ENCODE measurements at regions not wholly inside any gene's neighbourhood (a gene's known extent, or its start where the extent isn't known, plus 50 kb on each side); places are given as distances from the start of the nearest gene placed in this dataset.
A peak's percentile ranks its signal among the peaks of the same experiment; 100 is the strongest.
"Not testable (repeated sequence)": the region's sequence is repeated elsewhere in the genome, so short reads cannot be mapped to it uniquely, and the experiment has no call there.

DNA sequence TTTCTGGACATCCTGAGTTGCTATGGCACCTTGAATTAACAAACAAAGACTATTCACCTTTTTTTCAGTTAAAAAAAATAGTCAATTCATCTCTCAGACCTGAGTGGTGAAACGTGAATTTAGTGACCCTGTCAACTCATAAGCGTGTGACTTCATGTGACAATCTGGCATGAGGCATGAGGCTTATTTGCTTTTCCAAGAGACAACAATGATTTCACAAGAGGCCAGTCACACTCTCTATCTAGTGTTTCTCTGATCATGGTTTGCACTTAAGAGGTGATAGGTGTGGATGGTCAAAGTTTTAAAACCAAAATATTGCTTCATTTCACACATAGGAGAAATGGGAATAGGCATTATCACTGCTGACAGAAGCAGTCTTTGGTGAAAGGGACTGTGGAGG lies 559.6 kb upstream of the ACO1 start:
- no peak for DNase-seq

DNA sequence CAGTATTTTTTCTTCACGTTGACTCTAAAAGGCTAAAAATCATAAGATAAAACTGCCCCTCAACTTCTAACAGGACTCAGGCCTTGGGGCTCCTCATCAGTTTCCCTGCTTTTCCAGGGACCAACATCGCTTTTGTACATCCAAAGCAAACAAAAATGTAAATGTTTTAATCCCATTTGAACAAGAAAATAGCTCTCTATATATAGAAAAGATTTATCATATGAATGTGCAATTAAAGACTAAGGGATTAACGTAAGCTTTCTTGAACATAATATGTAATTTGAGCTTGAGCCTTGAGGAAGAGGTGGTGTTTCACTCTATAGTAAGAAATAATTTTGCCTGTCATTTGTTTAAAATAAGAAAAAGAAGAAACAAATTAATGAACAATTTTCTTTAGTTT lies 547.2 kb upstream of the ACO1 start:
- no peak for DNase-seq

DNA sequence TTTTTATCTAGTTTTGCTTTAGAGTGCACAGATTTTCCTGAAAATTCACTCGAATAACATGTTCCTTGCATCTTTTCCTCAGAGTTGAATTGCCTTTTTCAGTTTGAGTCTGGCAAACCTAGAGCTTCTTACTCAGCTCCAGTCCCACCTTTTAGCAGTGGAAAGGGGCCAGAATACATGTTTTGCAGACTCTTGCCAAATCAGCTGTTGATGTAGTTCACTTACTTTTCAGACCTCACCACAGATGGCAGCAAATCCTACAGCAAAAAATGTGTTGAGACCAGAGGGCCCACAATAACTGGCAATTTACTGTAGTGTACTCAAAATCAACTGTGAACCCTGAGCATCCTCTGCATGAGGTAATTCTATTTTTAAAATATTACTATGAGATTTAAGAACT lies 545.2 kb upstream of the ACO1 start:
- DNase-seq = peak; percentile 78

DNA sequence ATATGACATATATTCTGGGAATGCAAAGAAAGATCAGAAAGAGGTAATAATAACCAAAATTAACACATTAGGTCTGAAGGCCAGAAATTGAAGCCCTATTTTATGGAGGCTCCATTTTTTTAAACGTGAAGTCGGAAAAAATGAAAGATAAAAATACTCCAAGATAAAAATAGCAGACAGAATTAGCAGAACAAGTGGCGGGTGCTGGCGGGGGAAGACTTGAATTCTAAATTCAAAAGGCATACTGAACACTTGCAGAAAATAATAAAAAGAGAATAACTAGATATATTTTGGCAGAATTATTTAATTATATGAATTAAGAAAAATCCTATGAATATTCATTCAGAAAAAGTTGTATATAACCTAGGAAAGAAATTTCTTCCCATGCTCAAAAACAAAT lies 543.7 kb upstream of the ACO1 start:
- no peak for DNase-seq

DNA sequence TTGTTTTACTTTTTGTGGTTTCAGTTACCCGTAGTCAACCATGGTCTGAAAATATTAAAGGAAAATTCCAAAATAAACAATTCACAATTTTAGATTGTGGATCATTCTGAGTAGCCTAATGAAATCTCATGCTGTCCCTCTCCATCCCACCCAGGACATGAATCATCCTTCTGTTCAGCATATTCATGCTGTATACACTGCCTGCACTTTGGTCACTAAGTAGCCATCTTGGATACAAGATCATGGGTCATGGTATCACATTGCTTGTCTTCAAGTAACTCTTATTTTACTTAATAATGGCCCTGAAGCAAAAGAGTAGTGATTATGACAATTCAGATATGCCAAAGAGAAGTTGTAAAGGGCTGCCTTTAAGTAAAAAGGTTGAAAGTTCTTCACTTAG lies 536.5 kb upstream of the ACO1 start:
- DNase-seq = no peak

DNA sequence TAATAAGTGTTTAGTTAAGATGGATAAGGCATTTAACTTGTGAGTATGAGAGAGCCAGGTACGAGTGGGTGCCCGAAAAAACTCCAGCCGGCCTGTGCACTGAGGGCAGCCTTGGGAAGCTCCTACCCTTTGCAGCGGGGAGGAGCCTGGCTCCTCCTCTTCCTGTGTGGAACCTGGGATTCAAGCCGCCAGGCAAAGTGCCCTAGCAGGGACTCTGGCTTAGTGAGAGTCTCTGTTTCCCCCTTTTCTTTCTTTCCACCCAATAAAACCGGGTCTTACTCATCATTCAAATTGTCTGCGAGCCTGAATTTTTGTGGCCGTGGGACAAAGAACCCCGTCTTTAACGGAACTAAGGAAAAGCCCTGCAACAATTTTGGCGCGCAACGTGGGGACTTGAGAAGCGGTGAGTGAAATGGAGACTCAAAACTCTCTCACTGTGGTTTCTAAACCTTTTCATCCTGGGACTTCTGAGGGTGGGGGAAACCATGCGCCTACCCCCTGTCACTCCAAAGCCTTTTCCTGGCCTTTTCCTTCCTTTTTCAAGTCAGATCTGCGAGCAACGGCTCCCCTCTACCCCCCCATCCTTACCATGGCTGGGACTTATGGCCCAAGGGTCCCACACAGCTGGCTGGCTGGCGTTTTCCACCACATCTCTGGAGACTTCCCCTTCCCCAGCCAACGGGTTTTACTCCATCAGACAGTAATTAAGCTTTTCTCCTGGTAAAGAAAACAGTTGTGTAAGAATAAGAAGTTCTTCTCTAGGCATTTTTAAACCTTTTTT lies 535.7 kb upstream of the ACO1 start:
- DNase-seq = no peak

DNA sequence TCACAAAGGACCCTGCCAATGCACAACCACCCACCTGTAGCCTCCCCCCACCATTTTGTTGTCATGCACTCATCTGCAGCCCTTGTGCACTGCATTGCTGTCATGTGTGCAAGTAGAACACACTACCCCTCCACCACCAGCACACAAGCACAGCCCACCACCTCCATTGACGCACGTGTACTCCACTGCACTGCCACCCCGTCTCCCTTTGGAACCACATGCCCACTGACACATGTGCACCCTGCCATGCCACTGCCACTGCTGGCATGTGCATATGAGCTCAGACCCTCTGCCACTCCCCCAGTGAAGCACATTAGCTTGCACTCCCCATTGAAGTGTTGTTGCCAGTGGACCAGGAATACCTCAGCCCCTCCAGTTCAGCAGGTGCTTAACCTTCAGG lies 530.3 kb upstream of the ACO1 start:
- no peak for DNase-seq

DNA sequence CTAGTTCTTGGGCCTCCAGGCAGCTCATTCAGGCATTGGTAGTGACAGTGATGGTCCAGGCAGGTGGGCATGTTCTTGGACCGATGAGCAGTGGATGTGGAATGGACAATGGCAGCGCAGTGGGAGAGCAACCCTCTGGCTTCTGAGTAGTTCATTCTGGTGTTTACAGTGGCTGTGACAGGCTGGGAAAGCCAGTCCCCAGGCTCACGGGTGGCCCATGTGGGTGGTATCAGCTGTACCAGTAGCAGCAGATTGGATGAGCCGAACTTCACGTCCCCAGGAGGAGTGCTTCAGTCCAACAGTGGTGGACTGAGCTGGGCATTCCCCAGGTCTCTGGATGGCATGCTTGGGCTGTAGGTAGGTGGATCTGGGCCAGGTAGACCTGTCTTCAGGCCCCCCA lies 515.6 kb upstream of the ACO1 start:
- no peak for DNase-seq

DNA sequence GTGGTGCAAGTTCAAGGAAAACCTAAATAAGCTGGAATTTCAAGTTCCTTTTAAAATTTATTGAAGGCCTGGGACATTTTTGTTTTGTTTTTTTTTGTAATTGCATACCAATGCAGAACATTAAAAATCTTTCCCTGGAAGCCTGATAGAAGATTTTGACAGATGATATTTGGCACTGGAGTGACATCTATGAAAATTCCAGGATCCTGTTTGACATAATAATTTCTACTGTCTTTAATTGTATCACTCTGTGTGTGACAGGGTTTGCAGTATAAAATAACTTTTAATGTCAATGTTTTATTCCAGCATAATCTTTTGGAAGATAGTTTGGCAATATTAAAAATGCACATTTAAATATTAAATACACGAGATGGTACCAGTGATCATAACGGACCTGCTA lies 514.2 kb upstream of the ACO1 start:
- no peak for DNase-seq

DNA sequence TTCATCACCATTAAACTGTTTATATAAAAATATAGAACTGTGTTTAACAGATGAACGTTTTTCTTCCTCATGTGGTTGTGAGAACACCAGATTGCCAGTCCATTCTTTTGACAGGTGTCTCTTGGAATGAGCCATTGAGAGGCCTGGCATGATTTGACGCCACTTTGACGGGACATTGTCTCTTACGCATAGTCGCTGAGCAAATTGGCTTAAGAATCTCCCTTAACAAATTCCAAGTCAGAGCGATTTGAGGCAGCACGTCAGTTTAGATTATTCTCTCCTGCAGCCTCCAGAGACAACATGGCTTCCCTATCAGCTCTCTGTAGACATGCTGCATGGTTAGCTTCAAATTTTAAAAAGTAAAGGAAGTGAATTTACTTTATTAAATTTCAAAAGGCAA lies 510.7 kb upstream of the ACO1 start:
- no peak for DNase-seq

DNA sequence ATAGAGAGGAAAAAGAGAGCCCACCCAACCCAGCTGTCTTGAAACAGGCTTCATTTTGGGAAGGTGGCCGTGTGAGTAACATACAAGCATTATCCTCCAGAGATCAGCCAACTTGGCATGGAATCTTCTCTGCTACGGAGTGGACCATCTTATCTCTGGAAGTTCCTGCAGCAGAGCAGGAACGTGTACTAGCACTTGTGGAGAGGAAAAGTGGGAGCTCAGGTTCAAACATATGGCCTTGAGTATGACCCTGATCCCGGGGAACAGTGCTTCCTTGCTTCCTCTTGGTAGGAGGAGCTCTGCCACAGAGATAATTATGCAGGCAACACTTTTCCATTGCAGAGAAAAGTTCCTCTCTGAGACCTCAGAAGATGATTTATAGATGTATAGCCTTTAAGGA lies 490.4 kb upstream of the ACO1 start:
- DNase-seq = no peak

DNA sequence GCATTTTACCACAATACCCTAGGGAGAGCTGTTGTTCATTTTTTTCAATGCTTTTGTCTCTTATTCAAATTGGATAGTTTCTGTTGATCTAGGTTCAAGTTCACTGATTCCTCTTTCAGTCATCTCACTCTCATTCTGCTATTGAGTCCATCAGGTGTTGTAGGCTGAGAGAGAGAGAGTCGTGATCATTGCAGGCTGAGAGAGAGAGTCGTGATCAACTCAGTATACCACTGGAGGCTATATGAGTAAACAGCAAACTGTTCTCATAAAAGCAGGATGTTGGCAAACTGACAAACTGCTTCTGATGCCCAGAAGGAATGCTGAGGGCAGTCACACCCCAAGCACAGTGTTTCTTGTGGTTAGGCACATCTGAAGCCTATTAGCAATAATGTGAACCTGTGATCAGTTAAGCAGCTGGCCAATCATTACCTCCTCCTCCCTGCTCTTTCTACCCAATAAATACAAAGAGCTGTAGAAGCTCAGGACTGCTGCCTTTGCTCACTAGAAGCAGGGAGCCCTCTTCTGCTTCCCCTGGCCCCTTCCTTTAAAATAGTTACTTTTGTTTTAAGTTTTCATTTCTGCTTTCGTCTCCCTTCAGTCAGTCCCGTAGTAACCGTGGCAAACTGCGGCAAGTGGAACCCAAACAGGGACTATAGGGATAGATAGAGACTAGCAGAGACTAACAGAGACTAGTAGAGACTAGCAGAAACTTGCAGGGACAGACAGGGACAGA lies 476.1 kb upstream of the ACO1 start:
- DNase-seq = no peak

DNA sequence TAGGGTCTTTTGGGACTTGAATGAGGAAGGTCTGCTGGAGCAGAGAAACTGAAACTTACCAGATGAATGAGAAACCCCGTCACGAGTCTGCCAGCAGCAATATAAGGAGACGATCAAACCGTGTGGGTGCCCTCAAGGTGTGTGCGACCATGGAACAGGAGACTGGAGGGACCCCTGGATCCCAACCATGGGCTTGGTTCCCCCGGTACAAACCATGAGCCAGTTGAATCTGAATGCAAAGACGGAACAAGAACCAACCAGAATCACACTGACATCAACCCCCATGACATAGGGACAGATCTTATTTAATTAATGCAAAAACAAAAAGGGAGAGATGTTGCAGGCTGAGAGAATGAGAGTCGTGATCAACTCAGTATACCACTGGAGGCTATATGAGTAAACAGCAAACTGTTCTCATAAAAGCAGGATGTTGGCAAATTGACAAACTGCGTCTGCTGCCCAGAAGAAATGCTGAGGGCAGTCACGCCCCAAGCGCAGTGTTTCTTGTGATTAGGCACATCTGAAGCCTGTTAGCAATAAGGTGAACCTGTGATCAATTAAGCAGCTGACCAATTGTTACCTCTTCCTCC lies 475.5 kb upstream of the ACO1 start:
- no peak for DNase-seq

DNA sequence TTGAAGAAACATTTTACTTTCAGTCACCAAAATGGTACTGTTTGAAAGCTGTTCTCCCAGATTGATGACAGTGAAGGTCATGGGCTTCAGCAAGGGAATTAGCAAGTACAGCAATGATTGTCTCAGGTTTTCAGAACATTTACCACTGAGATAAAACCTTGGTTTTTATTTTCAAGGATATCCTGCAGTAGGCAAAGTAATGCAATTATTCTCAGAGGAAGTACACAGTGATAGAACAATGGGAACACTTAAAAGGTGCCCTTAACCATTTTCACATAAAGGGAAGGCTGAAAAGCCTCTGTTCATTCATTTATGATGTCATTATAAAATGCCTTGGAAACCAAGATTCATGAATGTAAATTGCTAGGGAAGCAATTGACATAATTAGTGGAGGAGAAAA lies 471.8 kb upstream of the ACO1 start:
- DNase-seq = no peak

DNA sequence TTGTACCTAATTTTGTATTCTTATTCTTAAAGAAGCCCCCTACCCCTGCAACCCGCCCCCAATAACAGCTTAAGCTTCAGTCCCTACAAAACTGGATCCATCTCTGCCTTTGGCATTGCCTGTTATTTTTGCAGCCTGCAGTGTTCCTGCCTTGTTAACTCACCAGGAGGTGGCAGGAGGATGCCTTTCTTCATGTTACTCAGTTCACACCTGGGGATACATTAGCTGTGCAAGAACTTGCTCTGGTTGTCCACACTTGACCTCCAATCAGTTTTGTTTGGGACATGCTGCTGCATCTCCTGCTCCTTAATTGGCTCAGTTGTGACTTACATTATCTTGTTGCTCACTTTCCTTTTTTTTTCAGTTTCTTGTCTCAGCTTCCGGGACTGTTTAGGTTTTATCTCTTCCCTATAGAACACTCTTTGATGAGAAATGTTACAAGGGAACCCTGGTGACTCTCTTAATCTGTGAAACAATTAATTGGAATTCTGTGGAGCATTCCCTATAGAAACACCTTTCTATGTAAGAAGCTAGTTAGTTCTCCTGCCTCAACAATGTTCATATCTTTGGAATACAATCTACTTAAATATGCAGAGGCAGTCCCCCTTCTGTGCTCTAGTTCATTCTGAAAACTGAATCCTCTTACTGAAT lies 467.7 kb upstream of the ACO1 start:
- DNase-seq = no peak

DNA sequence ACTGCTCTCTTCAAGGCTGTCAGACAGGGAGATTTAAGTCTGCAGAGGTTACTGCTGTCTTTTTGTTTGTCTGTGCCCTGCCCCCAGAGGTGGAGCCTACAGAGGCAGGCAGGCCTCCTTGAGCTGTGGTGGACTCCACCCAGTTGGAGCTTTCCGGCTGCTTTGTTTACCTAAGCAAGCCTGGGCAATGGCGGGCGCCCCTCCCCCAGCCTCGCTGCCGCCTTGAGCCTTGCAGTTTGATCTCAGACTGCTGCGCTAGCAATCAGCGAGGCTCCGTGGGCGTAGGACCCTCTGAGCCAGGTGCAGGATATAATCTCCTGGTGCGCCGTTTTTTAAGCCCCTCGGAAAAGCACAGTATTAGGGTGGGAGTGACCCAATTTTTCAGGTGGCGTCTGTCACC lies 446.7 kb upstream of the ACO1 start:
- DNase-seq = not testable (repeated sequence)

DNA sequence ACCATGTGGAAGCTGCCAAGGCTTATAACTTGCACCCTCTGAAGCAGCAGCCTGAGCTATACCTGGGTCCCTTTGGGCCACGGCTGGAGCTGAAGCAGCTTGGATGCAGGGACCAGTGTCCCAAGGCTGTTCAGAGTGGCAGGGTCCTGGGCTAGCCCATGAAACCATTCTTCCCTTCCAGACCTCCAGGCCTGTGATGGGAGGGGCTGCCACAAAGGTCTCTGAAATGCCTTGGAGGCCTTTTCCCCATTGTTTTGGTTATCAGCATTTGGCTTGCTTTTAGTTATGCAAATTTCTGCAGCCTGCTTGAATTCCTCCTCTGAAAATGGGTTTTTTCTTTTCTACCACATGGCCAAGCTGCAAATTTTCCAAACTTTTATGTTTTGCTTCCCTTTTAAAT lies 433.7 kb upstream of the ACO1 start:
- no peak for DNase-seq

DNA sequence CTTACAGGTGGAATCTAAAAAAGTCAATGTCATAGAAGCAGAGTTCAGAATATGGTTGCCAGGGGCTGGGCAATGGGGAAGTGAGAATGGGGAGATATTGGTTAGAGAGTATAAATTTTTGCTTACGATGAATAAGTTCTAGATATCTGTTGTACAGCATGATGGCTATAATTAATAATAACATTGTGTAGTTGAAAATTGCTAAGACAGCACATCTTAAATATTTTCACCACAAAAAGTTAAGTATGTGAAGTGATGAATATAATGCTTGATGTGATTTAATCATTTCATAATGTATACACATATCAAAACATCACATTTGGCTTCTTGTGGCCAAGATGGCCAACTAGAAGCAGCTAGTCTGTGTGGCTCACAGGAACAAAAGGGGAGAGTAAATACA lies 425.9 kb upstream of the ACO1 start:
- DNase-seq = no peak

DNA sequence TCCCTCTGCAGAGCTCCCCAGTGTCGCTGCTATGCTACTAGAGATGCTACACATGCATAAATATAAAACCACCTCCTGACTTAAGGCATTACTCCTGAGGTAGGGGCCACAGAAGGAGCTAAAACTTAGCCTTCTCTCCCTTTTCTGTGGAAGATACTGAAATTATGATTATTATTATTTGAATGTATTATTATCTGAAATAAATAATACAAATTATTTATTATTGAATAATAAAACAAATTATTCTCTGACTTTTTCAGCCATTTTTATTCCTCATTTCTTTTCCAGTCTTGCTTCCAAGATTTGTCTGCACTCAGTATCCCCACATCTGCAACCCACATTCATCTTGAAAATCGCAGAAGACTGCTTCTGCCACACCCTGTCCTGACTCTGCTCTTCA lies 414.9 kb upstream of the ACO1 start:
- no peak for DNase-seq

DNA sequence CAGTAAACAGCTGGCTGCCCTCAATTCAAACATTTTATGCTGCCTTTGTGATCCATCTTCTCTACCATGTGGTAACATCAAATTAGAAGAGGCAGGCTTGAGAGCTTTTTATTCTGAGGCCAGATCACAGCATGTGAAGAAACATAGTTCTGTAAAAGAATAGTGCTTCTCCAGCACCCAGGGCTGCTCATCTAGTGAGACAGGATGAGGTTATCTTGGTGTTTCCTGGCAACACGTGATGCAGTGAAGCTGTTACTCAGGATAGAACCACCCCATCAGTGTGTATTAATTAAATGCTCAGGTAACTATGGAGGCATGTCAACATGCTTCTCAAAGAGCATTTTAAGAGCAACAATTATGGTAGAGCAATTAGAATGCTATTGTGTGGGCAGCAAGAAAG lies 400.5 kb upstream of the ACO1 start:
- DNase-seq = no peak

DNA sequence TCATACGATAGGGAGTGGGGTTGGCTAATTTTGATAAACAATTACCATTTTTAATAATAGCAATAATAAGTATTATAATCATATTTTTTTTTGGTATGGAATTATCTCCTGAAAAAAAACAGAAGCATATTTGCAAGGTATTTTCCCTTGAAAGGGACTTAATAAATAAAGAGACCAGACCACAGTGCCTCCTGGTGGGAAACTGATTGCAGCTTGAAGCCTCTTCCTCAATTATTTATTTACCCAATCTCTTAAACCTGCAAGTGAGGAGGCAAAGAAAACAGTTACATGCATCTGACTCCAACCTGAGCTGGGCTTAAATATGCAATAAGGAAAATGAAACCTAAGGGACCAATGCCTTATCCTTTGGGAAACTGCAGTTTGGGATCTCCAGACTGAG lies 388.1 kb upstream of the ACO1 start:
- DNase-seq = no peak

DNA sequence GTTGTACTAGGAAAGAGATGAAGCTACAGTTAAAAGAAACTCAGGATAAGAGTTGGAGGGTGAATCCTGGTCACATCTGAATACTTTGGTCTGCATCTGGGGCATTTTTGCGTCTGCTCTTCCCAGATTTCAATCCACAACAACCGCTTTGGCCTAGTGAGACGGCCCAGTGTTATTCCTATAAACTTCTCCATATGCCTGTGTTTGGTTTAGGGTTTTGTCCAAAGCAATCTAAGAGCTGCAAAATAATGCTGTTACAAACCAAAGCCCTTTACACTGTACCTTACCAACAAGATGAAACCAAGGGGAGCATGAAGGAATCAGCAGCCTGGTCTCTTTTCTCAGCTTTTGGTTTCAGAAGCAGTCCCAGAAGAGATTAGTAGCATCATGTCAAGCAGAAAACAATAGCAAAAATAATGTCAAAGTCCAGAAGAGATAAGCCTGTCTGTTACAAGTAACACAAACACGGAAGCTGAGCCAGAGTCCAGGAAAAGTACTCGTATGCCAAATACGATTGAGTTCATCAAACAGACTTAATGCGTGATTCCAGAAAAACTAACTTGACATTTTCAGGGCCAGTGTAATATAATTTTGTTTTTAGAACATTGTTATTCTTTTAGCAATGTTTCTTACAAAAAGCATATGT lies 379.9 kb upstream of the ACO1 start:
- DNase-seq = no peak

DNA sequence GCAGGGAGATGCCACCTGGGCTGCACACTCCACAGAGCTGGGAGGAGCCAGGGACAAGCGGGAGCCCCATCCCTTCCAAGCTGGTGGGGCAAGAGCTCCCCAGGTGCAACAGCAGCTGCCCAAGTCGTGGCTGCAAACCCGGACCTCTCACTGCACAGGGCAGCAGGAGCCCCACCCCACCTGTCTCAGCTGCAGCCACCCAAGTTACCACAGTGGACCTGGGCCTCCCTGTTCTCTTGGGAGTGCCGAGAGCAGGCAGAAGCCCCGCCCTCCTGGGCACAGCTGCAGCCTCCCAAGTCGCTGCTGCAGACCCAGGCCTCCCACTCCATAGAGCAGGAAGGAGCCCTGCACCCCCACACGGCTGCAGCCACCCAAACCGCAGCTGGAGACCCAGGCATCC lies 374.1 kb upstream of the ACO1 start:
- no peak for DNase-seq

Measured in NCI-H446 treated with DMSO at 0.1 percent for 48 hours (cell line).